ENCODE measurements at regions not wholly inside any gene's neighbourhood (a gene's known extent, or its start where the extent isn't known, plus 50 kb on each side); places are given as distances from the start of the nearest gene placed in this dataset.

GRCh38 chr20:61019322-61019721 lies 232.7 kb upstream of the CDH4 start:
- TF ChIP-seq CTCF (IDR thresholded peaks at IDR 0.05): no peak
- no peak for TF ChIP-seq EP300 (IDR thresholded peaks at IDR 0.05)
- no peak for TF ChIP-seq POLR2A (IDR thresholded peaks at IDR 0.05)
